GM12878 (cell line): ENCODE measurements at regions not wholly inside any gene's neighbourhood (a gene's known extent, or its start where the extent isn't known, plus 50 kb on each side); places are given as distances from the start of the nearest gene placed in this dataset.
A peak's percentile ranks its signal among the peaks of the same experiment; 100 is the strongest.

ENCODE experiments used
- ATAC-seq: fragments of 200-7000 bp; cut with Tn5 transposase; 3 replicates; pipeline ENCODE4 v1.9.1; 2020; ENCODE audit warnings: mild to moderate bottlenecking, moderate library complexity
- BruUV-seq: library from RNA; stranded (reverse); fragments of 400-500 nt; replicated peaks from 2 replicates; lab custom pipeline; 2021; lab: Mats Ljungman, UMichigan
- CTCF ChIA-PET: fragments of 300-600 bp; sonication (Branson Sonifier 250); formaldehyde crosslinking; extraction: SDS; loops from one replicate; lab custom pipeline; 2021; ENCODE audit warnings: inconsistent platforms; lab: Yijun Ruan, JAX
- POLR2A ChIA-PET: fragments of 350-600 bp; formaldehyde crosslinking; extraction: SDS; loops from one replicate; lab custom pipeline; 2021; ENCODE audit warnings: inconsistent platforms; lab: Charles Lee
- RAD21 ChIA-PET: fragments of 300-600 bp; sonication (Branson Sonifier 250); formaldehyde crosslinking; loops from one replicate; lab custom pipeline; 2023; ENCODE audit warnings: antibody characterized with exemption; ENCODE audit not compliant: unreplicated experiment; lab: Charles Lee
- SMC1A ChIA-PET: fragments of 300-600 bp; sonication (Branson Sonifier 250); formaldehyde crosslinking; loops from one replicate; lab custom pipeline; 2023; ENCODE audit not compliant: unreplicated experiment, uncharacterized antibody; lab: Charles Lee
- DNase-seq: peaks from one replicate; pipeline ENCODE4 v3.0.0-alpha.2; 2011; ENCODE audit warnings: low read depth, low spot score
- FAIRE-seq: peaks from 3 replicates; lab custom pipeline; 2011; peaks lifted over from hg19 to GRCh38; lab: Jason Lieb, UNC
- H2AFZ ChIP-seq: 2 replicates; pipeline ENCODE4 v1.6.0; 2011; ENCODE audit warnings: low read depth, low read length, control low read depth; ENCODE audit not compliant: control insufficient read depth
- H3K27ac ChIP-seq: 2 replicates; pipeline ENCODE4 v1.5.1; 2011; ENCODE audit warnings: control low read depth; ENCODE audit not compliant: control insufficient read depth, insufficient read depth
- H3K27me3 ChIP-seq, 2 experiments: replicated peaks in 1 of 2; 2 replicates each; pipeline versions ENCODE4 v1.6.0 to v1.6.1; 2011; ENCODE audit warnings: low read length in 1 of 2; ENCODE audit not compliant: control insufficient read depth in 2 of 2, insufficient read depth in 2 of 2
- H3K36me3 ChIP-seq, 2 experiments: 2 replicates each; pipeline ENCODE4 v1.5.1; 2011; ENCODE audit warnings: low read length in 1 of 2; ENCODE audit not compliant: control insufficient read depth in 2 of 2, insufficient read depth in 2 of 2
- H3K4me1 ChIP-seq: 2 replicates; pipeline ENCODE4 v1.6.1; 2011; ENCODE audit warnings: mild to moderate bottlenecking, low read length, moderate library complexity, mixed read lengths; ENCODE audit not compliant: control insufficient read depth, insufficient read depth
- H3K4me2 ChIP-seq: 2 replicates; pipeline ENCODE4 v1.6.0; 2011; ENCODE audit warnings: control low read depth; ENCODE audit not compliant: control insufficient read depth, insufficient read depth
- H3K4me3 ChIP-seq: fragments of 200-600 bp; sonication (generic); 2 replicates; pipeline ENCODE4 v1.5.1; 2016
- H3K79me2 ChIP-seq: 2 replicates; pipeline ENCODE4 v1.6.0; 2011; ENCODE audit warnings: low read length; ENCODE audit not compliant: control insufficient read depth, insufficient read depth
- H3K9ac ChIP-seq: 2 replicates; pipeline ENCODE4 v1.8.0; 2011; ENCODE audit warnings: low read length, control low read depth, mixed read lengths; ENCODE audit not compliant: control insufficient read depth, insufficient read depth
- H3K9me3 ChIP-seq: replicated peaks from 3 replicates; pipeline ENCODE4 v1.5.1; 2011; ENCODE audit warnings: mild to moderate bottlenecking, low read length; ENCODE audit not compliant: control insufficient read depth, insufficient read depth
- H4K20me1 ChIP-seq: 2 replicates; pipeline ENCODE4 v1.6.0; 2011; ENCODE audit not compliant: control insufficient read depth, insufficient read depth
- CTCF ChIP-seq, 3 experiments: IDR thresholded peaks in 2 of 3; conservative IDR thresholded peaks in 1 of 3; 2 replicates each; pipeline ENCODE4 v1.5.1; 2011; ENCODE audit warnings: low read depth in 3 of 3, low read length in 3 of 3, mild to moderate bottlenecking in 3 of 3, control low read depth in 2 of 3, moderate library complexity in 2 of 3, inconsistent platforms in 1 of 3, mixed read lengths in 1 of 3; ENCODE audit not compliant: control insufficient read depth in 2 of 3, insufficient read depth in 1 of 3; ENCODE audit errors: extremely low read depth in 1 of 3
- MEF2B ChIP-seq: fragments of 450-650 bp; IDR thresholded peaks from 2 replicates; pipeline ENCODE4 v1.6.1; 2018; ENCODE audit warnings: mild to moderate bottlenecking, moderate library complexity; ENCODE audit not compliant: partially characterized antibody, poor library complexity, severe bottlenecking
- MTA2 ChIP-seq: fragments of 450-650 bp; IDR thresholded peaks from 2 replicates; pipeline ENCODE4 v1.6.1; 2016; ENCODE audit warnings: low read depth, mild to moderate bottlenecking, moderate library complexity
- NBN ChIP-seq: fragments of 450-650 bp; IDR thresholded peaks from 2 replicates; pipeline ENCODE4 v1.6.1; 2016
- NFYB ChIP-seq: IDR thresholded peaks from 2 replicates; pipeline ENCODE4 v1.6.1; 2011; ENCODE audit warnings: low read depth, mild to moderate bottlenecking, low read length, improper control_type of control experiment, moderate library complexity; ENCODE audit not compliant: insufficient read depth
- TARDBP ChIP-seq: IDR thresholded peaks from 2 replicates; pipeline ENCODE4 v1.6.1; 2016; ENCODE audit warnings: borderline replicate concordance
- ZNF207 ChIP-seq: fragments of 450-650 bp; IDR thresholded peaks from 2 replicates; pipeline ENCODE4 v1.6.1; 2014; ENCODE audit warnings: antibody characterized with exemption, mild to moderate bottlenecking, borderline replicate concordance
- ZNF24 ChIP-seq: fragments of 450-650 bp; IDR thresholded peaks from 2 replicates; pipeline ENCODE4 v1.6.1; 2017; ENCODE audit warnings: antibody characterized with exemption, mild to moderate bottlenecking
- WGBS: methylation state at CpG from one replicate; pipeline ENCODE4 v1.1.6; 2016; ENCODE audit warnings: low lambda C conversion rate; ENCODE audit not compliant: insufficient replicate concordance, insufficient coverage; ENCODE audit errors: missing lambda C conversion rate; 5-methylcytosine and 5-hydroxymethylcytosine counted together
- in situ Hi-C: fragments of 300-500 bp; cut with MboI; formaldehyde crosslinking; loops from 9 replicates; pipeline ENCODE4 v1.14.3; 2018; ENCODE audit warnings: mixed read lengths
- intact Hi-C: fragments of 100-400 bp; cut with micrococcal nuclease; formaldehyde crosslinking; loops from one replicate; pipeline ENCODE4 v1.14.2; 2022; ENCODE audit not compliant: unreplicated experiment
- TF ChIP-seq, protein P1 (sequence below): fragments of 450-650 bp; formaldehyde crosslinking; IDR thresholded peaks from 2 replicates; pipeline ENCODE4 v1.5.0; 2022; ENCODE audit warnings: mild to moderate bottlenecking, missing genetic modification characterization

DNA sequence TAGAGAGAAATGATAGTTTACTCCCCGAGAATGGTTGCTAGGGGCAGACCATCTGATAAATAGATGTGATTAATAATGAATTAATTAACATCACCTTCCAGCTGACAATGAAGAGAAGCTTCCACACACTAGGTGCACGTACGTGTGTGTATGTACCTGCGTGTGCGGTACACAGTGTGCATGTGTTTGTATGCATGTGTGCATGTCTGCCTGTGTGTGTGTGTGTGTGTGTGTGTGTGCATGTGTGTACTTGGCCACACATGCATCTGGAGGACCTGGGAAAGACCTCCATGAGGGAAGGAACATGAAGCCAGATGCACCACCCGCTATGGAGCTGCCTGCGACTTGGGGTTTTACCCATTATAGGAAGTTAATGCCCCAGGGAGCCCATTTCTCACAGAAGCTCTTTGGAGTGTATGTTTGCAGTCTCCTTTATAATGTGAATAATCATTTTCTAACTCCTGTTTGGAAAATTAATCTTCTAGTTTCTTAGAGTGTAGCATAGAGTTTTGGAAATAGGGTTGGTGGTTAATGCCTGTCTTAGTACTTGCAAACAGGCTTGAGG lies 229.1 kb downstream of the ENGASE start:
- intact Hi-C loops (no loop called here), in situ Hi-C loops (no loop called here)
- SMC1A ChIA-PET: interaction anchor here (1.6 kb wide), 1 partner anchor 14 kb away, joined by 3 read pairs; no protein-coding TSS in a partner anchor
- Histone ChIP-seq H3K9ac (no peak overlapping the region), H3K4me1 (no peaks in the 10 kb centered on the region), H3K79me2 (no peaks in the 10 kb centered on the region), H2AFZ (no peak overlapping the region), H3K4me3 (no peak overlapping the region), H3K27me3 (no peaks in the 10 kb centered on the region; a peak in 2 of 4 replicates), H4K20me1 (no peaks in the 10 kb centered on the region), H3K36me3 (no peaks in the 10 kb centered on the region), H3K4me2 (no peak overlapping the region), H3K9me3 (no peaks in the 10 kb centered on the region), H3K27ac (no peak overlapping the region)
- FAIRE-seq: no peak
- CTCF ChIA-PET: interaction anchor here (1.6 kb wide), 1 partner anchor 87 kb away, joined by 3 read pairs; no protein-coding TSS in a partner anchor
- no TSS peak for BruUV-seq
- ATAC-seq: no peak
- RAD21 ChIA-PET: no interaction called here
- POLR2A ChIA-PET: interaction anchor here (0.5 kb wide), 1 partner anchor 453 kb away, joined by 3 read pairs; no protein-coding TSS in a partner anchor
- TF ChIP-seq ZNF24 (no peak), MEF2B (peak; percentile 35)
- DNase-seq: no peak
- 46% methylated on average over 7 of the region's 7 CpGs for WGBS

DNA sequence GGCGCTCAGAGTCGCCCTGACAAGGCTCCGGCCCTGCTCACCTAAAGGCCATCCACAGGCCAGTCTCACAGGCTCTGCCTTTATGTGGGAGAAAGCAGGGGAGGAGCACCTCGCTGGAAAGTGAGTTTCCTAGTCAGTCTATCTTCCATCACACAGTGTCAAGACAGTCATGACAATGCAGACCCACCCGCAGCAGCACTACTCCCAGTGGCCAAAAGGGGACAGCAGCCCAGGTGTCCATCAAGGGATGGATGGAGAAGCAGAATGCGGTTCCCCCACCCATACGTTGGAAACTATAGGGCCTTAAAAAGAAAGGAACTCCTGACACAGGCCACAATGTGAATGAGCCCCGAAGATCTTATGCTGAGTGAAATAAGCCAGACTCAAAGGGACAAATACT lies 226.8 kb downstream of the ENGASE start:
- ChIA-PET SMC1A (no interaction called here), RAD21 (no interaction called here), POLR2A (no interaction called here), CTCF (no interaction called here)
- no TSS peak for BruUV-seq
- 0 out of 6 replicates have a peak, but pooled peaks of 1 of the 3 experiments have one; percentile 8 for TF ChIP-seq CTCF (IDR thresholded peaks at IDR 0.05 in 2 of 3, conservative IDR thresholded peaks at IDR 0.05 in 1 of 3; ENCODE audit: control insufficient read depth in 2 of 3, extremely low read depth in 1 of 3, insufficient read depth in 1 of 3, low read depth in 3 of 3, low read length in 3 of 3)
- TF ChIP-seq MTA2: no peak
- TF ChIP-seq TARDBP: no peak
- TF ChIP-seq NFYB: no peak
- TF ChIP-seq, protein P1, sequence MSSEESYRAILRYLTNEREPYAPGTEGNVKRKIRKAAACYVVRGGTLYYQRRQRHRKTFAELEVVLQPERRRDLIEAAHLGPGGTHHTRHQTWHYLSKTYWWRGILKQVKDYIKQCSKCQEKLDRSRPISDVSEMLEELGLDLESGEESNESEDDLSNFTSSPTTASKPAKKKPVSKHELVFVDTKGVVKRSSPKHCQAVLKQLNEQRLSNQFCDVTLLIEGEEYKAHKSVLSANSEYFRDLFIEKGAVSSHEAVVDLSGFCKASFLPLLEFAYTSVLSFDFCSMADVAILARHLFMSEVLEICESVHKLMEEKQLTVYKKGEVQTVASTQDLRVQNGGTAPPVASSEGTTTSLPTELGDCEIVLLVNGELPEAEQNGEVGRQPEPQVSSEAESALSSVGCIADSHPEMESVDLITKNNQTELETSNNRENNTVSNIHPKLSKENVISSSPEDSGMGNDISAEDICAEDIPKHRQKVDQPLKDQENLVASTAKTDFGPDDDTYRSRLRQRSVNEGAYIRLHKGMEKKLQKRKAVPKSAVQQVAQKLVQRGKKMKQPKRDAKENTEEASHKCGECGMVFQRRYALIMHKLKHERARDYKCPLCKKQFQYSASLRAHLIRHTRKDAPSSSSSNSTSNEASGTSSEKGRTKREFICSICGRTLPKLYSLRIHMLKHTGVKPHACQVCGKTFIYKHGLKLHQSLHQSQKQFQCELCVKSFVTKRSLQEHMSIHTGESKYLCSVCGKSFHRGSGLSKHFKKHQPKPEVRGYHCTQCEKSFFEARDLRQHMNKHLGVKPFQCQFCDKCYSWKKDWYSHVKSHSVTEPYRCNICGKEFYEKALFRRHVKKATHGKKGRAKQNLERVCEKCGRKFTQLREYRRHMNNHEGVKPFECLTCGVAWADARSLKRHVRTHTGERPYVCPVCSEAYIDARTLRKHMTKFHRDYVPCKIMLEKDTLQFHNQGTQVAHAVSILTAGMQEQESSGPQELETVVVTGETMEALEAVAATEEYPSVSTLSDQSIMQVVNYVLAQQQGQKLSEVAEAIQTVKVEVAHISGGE: no peak
- no peak for TF ChIP-seq NBN
- TF ChIP-seq ZNF207: no peak
- intact Hi-C loops (no loop called here), in situ Hi-C loops (no loop called here)
- FAIRE-seq (no peak), ATAC-seq (no peak), DNase-seq (no peak)
- H3K36me3 ChIP-seq: no peaks in the 10 kb centered on the region
- no peaks in the 10 kb centered on the region for H3K4me1 ChIP-seq
- no peak overlapping the region for H2AFZ ChIP-seq
- H4K20me1 ChIP-seq: no peaks in the 10 kb centered on the region
- no peak overlapping the region for H3K4me3 ChIP-seq
- H3K9ac ChIP-seq: no peak overlapping the region
- no peak overlapping the region for H3K27ac ChIP-seq
- peaks cover 0 to 3% of the 10 kb centered on the region in 2 experiments; a peak in 1 of 4 replicates for H3K27me3 ChIP-seq
- WGBS: 38% methylated on average over 8 of the region's 8 CpGs
- no peaks in the 10 kb centered on the region for H3K9me3 ChIP-seq
- H3K79me2 ChIP-seq: no peaks in the 10 kb centered on the region
- no peak overlapping the region for H3K4me2 ChIP-seq
